ENCODE measurements at regions not wholly inside any gene's neighbourhood (a gene's known extent, or its start where the extent isn't known, plus 50 kb on each side); places are given as distances from the start of the nearest gene placed in this dataset.
A peak's percentile ranks its signal among the peaks of the same experiment; 100 is the strongest.
"Not testable (repeated sequence)": the region's sequence is repeated elsewhere in the genome, so short reads cannot be mapped to it uniquely, and the experiment has no call there.

- DNase-seq = no peak
Observed at GRCh38 chr11:116360221-116360941, 412.4 kb downstream of the BUD13 start.

- DNase-seq = no peak
Observed at GRCh38 chr11:116357784-116358544, 414.8 kb downstream of the BUD13 start.

GRCh38 chr11:116356451-116356850 is 416.3 kb downstream of the BUD13 start:
- DNase-seq = peak; percentile 54

GRCh38 chr11:116355104-116355503 is 417.7 kb downstream of the BUD13 start:
- no peak for DNase-seq

GRCh38 chr11:116353589-116353988 is 419.2 kb downstream of the BUD13 start:
- no peak for DNase-seq

- no peak for DNase-seq
Observed at GRCh38 chr11:116352881-116353280, 419.9 kb downstream of the BUD13 start.

- DNase-seq = no peak
Observed at GRCh38 chr11:116348226-116348625, 424.6 kb downstream of the BUD13 start.

GRCh38 chr11:116345575-116345974 is 427.2 kb downstream of the BUD13 start:
- DNase-seq = no peak

GRCh38 chr11:116344601-116345000 is 428.2 kb downstream of the BUD13 start:
- no peak for DNase-seq

GRCh38 chr11:116343270-116343669 is 429.5 kb downstream of the BUD13 start:
- no peak for DNase-seq

- no peak for DNase-seq
Observed at GRCh38 chr11:116342148-116342547, 430.6 kb downstream of the BUD13 start.

GRCh38 chr11:116339306-116340098 is 433.3 kb downstream of the BUD13 start:
- DNase-seq = no peak

- not testable (repeated sequence) for DNase-seq
Observed at GRCh38 chr11:116338500-116338899, 434.3 kb downstream of the BUD13 start.

- DNase-seq = no peak
Observed at GRCh38 chr11:116336540-116336939, 436.2 kb downstream of the BUD13 start.

- DNase-seq = no peak
Observed at GRCh38 chr11:116335891-116336290, 436.9 kb downstream of the BUD13 start.

GRCh38 chr11:116335078-116335477 is 437.7 kb downstream of the BUD13 start:
- no peak for DNase-seq

- no peak for DNase-seq
Observed at GRCh38 chr11:116334596-116334995, 438.2 kb downstream of the BUD13 start.

GRCh38 chr11:116333001-116333535 is 439.7 kb downstream of the BUD13 start:
- no peak for DNase-seq

- no peak for DNase-seq
Observed at GRCh38 chr11:116332391-116332790, 440.4 kb downstream of the BUD13 start.

GRCh38 chr11:116331381-116331780 is 441.4 kb downstream of the BUD13 start:
- no peak for DNase-seq

GRCh38 chr11:116330439-116331185 is 442.2 kb downstream of the BUD13 start:
- no peak for DNase-seq

GRCh38 chr11:116329354-116330090 is 443.3 kb downstream of the BUD13 start:
- no peak for DNase-seq

All from NCI-H1092 (cell line).